Stomach (tissue), 8 donors: ENCODE measurements at regions not wholly inside any gene's neighbourhood (a gene's known extent, or its start where the extent isn't known, plus 50 kb on each side); places are given as distances from the start of the nearest gene placed in this dataset.

Experiments used
- DNase-seq, 2 donors: peaks; one replicate each; pipeline versions ENCODE4 v3.0.0 to v3.0.0-alpha.2; 2013 to 2019
- H3K27ac ChIP-seq, 5 donors: fragments of 200-600 bp in 4 of 5; sonication (generic) in 4 of 5; one replicate each; pipeline ENCODE4 v1.5.1; 2013 to 2019; ENCODE audit warnings: mild to moderate bottlenecking in 1 of 5, moderate library complexity in 1 of 5
- H3K27me3 ChIP-seq, 3 donors: fragments of 200-600 bp; sonication (generic); one replicate each; pipeline ENCODE4 v1.5.1; 2017 to 2019; ENCODE audit warnings: mixed run types in 1 of 3
- H3K36me3 ChIP-seq, 4 donors: fragments of 200-600 bp; sonication (generic); 1 replicate in 3 of 4; 2 replicates in 1 of 4; pipeline ENCODE4 v1.5.1; 2016 to 2019
- H3K4me1 ChIP-seq, 4 donors: fragments of 200-600 bp; sonication (generic); one replicate each; pipeline ENCODE4 v1.5.1; 2016 to 2019
- H3K4me3 ChIP-seq, 4 donors: fragments of 200-600 bp; sonication (generic) in 3 of 4; one replicate each; pipeline ENCODE4 v1.5.1; 2016 to 2019; ENCODE audit warnings: mild to moderate bottlenecking in 1 of 4
- H3K9me3 ChIP-seq, 4 donors: fragments of 200-600 bp; sonication (generic); one replicate each; pipeline ENCODE4 v1.5.1; 2016 to 2019
- EP300 ChIP-seq: sonication (generic); formaldehyde crosslinking; IDR thresholded peaks from one replicate; pipeline ENCODE4 v1.6.1; 2017; ENCODE audit warnings: antibody characterized with exemption
- POLR2A ChIP-seq, 4 donors: fragments of 450-650 bp; IDR thresholded peaks; one replicate each; pipeline ENCODE4 v1.6.1; 2016; ENCODE audit warnings: antibody characterized with exemption in 4 of 4, control low read depth in 2 of 4, mild to moderate bottlenecking in 1 of 4, moderate library complexity in 1 of 4
- POLR2AphosphoS5 ChIP-seq, 3 donors: sonication (generic); formaldehyde crosslinking; IDR thresholded peaks; one replicate each; pipeline ENCODE4 v1.6.1; 2016; ENCODE audit warnings: antibody characterized with exemption in 3 of 3
- WGBS, 5 donors: extraction: QIAGEN DNeasy Blood & Tissue Kit in 3 of 5; methylation state at CpG; one replicate each; pipeline versions ENCODE4 v1.1.5 to v1.1.7; 2013 to 2018; 5-methylcytosine and 5-hydroxymethylcytosine counted together
- intact Hi-C: fragments of 100-400 bp; cut with DNase I; formaldehyde crosslinking; loops from one replicate; pipeline ENCODE4 v1.15.1; 2023; ENCODE audit warnings: low total_unique reads
- TF ChIP-seq, protein P1 (sequence below), 7 experiments: fragments of 450-650 bp in 4 of 7; fragments of 200-600 bp in 3 of 7; sonication (generic) in 3 of 7; IDR thresholded peaks; one replicate each; pipeline ENCODE4 v1.5.1; 2016 to 2019; ENCODE audit warnings: antibody characterized with exemption in 7 of 7, control low read depth in 2 of 7, mild to moderate bottlenecking in 1 of 7
- donor health status: healthy with polysubstance abuse.
- donor health status: Bipolar disorder and iron deficiency.
- donor health status: healthy.

DNA sequence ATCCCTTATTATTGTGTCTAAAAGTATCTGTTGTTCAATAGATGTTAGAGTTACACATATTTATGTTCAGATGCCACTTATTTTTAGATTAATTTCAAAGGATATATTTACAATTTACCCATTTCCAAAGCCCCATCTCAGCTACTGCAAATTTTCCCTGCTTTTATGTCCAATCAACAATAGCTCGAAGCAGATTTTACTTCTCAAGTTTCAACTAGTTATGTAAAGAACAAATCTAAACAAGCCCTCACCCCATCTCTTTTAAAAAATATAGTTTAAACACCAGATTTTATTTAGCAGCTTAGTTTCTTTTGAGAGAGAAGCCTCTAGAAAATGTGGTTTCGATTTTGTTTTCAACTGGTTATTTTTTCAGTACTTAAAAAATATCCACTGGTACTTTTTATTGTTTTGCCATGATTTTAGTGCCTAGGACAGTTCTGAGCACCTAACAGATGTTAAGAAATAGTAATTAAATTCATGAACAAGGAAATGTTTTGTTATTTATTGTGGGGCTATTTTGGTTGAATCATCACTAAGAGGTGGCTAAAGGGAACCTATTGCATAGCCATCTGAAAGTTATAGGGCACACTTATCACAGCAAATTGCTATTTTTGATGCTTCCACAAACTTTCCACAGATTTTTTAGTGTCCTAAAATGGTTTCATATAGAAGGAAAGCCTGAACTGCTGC, 96.2 kb upstream of the BMP4 start:
- DNase-seq: no peak
- Histone ChIP-seq H3K27me3 (no peaks in the 10 kb centered on the region), H3K4me1 (peaks cover 0 to 16% (median 0%) of the 10 kb centered on the region in 4 donors), H3K27ac (no peak overlapping the region), H3K36me3 (no peaks in the 10 kb centered on the region), H3K9me3 (no peaks in the 10 kb centered on the region), H3K4me3 (no peak overlapping the region)
- WGBS, 5 donors: 65 to 75% (median 71%) methylated on average over 2 of the region's 2 CpGs
- TF ChIP-seq POLR2A (IDR thresholded peaks at IDR 0.05): no peak
- no peak for TF ChIP-seq POLR2AphosphoS5 (IDR thresholded peaks at IDR 0.05)
- TF ChIP-seq, protein P1, sequence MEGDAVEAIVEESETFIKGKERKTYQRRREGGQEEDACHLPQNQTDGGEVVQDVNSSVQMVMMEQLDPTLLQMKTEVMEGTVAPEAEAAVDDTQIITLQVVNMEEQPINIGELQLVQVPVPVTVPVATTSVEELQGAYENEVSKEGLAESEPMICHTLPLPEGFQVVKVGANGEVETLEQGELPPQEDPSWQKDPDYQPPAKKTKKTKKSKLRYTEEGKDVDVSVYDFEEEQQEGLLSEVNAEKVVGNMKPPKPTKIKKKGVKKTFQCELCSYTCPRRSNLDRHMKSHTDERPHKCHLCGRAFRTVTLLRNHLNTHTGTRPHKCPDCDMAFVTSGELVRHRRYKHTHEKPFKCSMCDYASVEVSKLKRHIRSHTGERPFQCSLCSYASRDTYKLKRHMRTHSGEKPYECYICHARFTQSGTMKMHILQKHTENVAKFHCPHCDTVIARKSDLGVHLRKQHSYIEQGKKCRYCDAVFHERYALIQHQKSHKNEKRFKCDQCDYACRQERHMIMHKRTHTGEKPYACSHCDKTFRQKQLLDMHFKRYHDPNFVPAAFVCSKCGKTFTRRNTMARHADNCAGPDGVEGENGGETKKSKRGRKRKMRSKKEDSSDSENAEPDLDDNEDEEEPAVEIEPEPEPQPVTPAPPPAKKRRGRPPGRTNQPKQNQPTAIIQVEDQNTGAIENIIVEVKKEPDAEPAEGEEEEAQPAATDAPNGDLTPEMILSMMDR (IDR thresholded peaks at IDR 0.05): no peak
- no peak for TF ChIP-seq EP300
- intact Hi-C loops: no loop called here

DNA sequence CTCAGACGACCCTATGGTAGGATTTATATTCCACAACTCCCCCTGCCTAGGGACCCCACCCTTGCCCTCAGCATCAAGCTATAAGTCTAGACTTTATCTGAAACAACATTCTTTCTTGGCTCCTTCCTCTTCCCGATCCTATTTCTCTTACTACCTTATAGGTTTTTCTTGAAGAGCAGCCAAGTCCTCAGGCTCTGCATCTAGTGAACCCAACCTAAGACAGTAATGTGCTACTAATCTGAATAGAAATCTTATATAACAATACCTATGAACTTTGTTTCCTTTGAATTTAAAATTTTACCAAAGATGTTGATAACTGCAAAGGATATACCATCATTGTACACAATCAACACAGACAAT, 96.7 kb upstream of the BMP4 start:
- intact Hi-C loops: no loop called here
- Histone ChIP-seq H3K9me3 (no peaks in the 10 kb centered on the region), H3K27ac (no peak overlapping the region), H3K4me3 (no peak overlapping the region), H3K36me3 (no peaks in the 10 kb centered on the region), H3K27me3 (no peaks in the 10 kb centered on the region), H3K4me1 (peaks cover 0 to 16% (median 0%) of the 10 kb centered on the region in 4 donors)
- WGBS, 5 donors: 28 to 44% (median 43%) methylated on average over 2 of the region's 2 CpGs
- no peak for DNase-seq
- no peak for TF ChIP-seq EP300
- TF ChIP-seq, protein P1 (IDR thresholded peaks at IDR 0.05): no peak
- TF ChIP-seq POLR2AphosphoS5 (IDR thresholded peaks at IDR 0.05): no peak
- no peak for TF ChIP-seq POLR2A (IDR thresholded peaks at IDR 0.05)

DNA sequence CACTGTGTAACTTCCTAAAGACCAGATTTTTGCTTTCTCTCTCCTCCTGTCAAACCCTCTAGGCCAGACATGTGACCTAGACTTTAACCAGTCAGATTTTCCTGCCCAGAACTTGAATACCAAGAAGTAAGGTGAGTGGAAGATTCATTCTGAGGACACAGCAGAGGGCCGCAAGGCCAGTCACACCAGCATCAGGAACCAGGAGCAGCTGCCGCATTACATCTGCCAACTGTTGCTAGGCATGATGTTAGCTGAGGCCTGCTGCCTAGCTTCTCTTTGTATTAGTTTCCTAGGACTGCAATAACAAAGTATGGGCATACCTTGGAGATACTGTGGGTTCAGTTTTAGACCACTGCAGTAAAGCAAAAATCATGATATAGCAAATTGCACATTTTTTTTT, 101.9 kb upstream of the BMP4 start:
- intact Hi-C loops: no loop called here
- H3K27ac ChIP-seq: no peak overlapping the region
- H3K4me1 ChIP-seq: no peaks in the 10 kb centered on the region
- no peaks in the 10 kb centered on the region for H3K36me3 ChIP-seq
- H3K9me3 ChIP-seq: no peaks in the 10 kb centered on the region
- no peak for TF ChIP-seq EP300
- TF ChIP-seq, protein P1 (IDR thresholded peaks at IDR 0.05): no peak
- TF ChIP-seq POLR2A (IDR thresholded peaks at IDR 0.05): no peak
- TF ChIP-seq POLR2AphosphoS5 (IDR thresholded peaks at IDR 0.05): no peak
- peak in 1 of 2 donors; percentile 15 for DNase-seq
- no peaks in the 10 kb centered on the region for H3K27me3 ChIP-seq
- 93 to 98% (median 95%) methylated on average over 2 of the region's 2 CpGs for WGBS, 5 donors
- H3K4me3 ChIP-seq: no peak overlapping the region

DNA sequence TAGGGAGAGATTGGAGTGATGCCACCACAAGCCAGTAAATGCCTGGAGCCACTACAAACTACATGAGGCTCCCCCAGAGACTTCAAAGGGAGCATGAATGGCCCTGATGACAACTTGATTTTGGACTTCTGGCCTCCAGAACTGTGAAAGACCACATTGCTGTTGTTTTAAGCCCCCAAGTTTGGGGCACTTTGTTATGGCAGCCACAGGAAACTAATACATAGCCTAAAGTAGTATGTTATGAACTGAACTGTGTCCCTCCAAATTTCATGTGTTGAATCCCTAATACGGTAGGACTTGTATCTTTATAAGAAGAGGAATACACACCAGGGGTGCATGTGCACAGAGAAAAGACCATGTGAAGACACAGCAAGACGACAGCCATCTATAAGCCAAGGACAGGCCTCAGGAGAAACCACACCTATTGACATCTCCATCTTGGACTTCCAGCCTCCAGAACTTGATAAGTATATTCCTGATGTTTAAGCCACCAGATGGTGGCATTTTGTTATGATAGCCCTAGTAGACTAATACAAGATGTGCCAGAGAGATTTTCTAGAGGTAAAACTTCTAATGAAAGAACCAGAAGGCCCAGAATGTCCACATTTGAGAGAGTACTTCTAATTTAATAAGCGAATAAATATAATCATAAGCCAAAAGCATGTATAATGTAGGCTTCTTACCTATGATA, 127.1 kb upstream of the BMP4 start:
- Histone ChIP-seq H3K27ac (no peak overlapping the region), H3K36me3 (no peaks in the 10 kb centered on the region), H3K27me3 (no peaks in the 10 kb centered on the region), H3K4me1 (no peaks in the 10 kb centered on the region), H3K4me3 (no peak overlapping the region), H3K9me3 (no peaks in the 10 kb centered on the region)
- DNase-seq: no peak
- no peak for TF ChIP-seq POLR2A (IDR thresholded peaks at IDR 0.05)
- WGBS, 5 donors: 91 to 93% (median 93%) methylated on average over 3 of the region's 3 CpGs
- intact Hi-C loops: no loop called here

DNA sequence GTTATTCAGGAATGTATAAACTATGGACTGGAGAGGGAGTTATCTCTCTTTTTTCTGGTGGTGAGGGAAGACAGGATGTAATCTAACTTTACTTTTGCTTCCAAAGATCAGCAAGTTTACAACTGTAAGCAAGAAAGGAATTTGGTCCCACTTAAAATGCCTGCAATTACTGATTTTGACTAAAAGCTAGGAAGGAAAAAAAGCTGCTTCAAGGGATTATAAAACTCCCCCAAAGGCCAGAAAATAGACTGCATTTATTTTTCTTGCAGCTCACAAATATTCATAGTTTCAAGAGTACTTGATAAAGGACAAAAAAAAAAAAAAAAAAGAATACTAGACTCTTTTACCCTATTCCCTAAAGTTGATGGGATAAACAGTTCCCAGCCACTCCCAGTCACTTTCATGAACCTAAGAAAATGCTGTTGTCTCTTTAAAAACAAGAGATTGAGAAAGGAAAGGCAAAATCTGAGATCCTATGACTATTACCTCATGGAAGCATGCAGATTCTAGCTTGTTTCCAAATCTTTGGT, 128.7 kb upstream of the BMP4 start:
- intact Hi-C loops: no loop called here
- Histone ChIP-seq H3K4me1 (no peaks in the 10 kb centered on the region), H3K27ac (peak overlapping the region in 2 of 5 donors; percentile 40 to 45)

More for the DNA sequence above, 128.7 kb upstream of the BMP4 start:
- TF ChIP-seq POLR2AphosphoS5 (IDR thresholded peaks at IDR 0.05) (peak in 1 of 3 donors; percentile 7), POLR2A (IDR thresholded peaks at IDR 0.05) (no peak)
- DNase-seq: peak in 1 of 2 donors; percentile 20
- no peaks in the 10 kb centered on the region for H3K36me3 ChIP-seq
- no peak overlapping the region for H3K4me3 ChIP-seq
- no peaks in the 10 kb centered on the region for H3K27me3 ChIP-seq
- no peaks in the 10 kb centered on the region for H3K9me3 ChIP-seq
